CD4-positive, alpha-beta T cell treated with Interleukin-15 for 1 hour (primary cell): ENCODE measurements at regions not wholly inside any gene's neighbourhood (a gene's known extent, or its start where the extent isn't known, plus 50 kb on each side); places are given as distances from the start of the nearest gene placed in this dataset.

Experiments used
- DNase-seq: peaks from one replicate; pipeline ENCODE4 v3.0.0-alpha.2; 2020

GRCh38 chr22:47396105-47396504 lies 633.7 kb downstream of the TBC1D22A start:
- no peak for DNase-seq

DNA sequence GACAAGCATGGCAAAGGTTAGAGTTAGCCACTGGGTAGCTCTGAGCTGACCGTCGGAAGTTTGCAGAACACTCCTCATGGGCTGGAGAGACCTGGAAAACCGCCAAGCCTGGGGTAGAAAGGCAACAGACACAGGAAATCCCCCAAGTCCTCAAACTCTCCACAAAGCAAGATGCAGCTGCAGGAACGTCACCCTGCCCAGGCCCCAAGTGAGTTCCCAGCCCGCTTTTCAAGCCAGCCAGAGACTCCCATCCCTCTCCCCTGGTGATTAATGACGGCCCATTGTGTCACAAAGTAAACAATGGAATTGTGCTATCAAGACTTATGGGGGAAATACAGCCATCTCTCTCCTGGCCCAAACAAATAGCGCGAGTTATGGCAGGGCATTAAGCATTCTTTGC lies 633.0 kb downstream of the TBC1D22A start:
- DNase-seq: no peak

GRCh38 chr22:47394504-47395440 lies 632.3 kb downstream of the TBC1D22A start:
- no peak for DNase-seq

DNA sequence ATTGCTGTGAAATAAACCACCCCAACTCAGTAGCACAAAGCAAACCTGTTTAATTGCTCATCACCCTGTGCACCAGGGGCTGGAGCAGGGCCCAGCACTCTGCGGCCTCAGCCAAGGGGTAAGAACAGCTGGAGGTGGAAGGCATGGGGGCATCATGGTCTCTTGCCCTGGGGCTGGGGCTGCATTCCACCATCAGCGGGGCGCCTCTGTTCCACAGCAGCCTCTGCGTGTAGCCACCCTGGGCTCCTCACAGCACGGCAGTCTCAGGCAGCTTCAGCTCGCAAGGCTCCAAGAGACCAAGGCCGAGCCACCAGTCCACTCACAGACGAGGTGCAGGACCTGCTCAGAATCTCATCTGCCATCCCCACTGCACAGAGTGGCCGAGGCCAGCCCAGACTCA lies 630.7 kb downstream of the TBC1D22A start:
- DNase-seq: no peak

DNA sequence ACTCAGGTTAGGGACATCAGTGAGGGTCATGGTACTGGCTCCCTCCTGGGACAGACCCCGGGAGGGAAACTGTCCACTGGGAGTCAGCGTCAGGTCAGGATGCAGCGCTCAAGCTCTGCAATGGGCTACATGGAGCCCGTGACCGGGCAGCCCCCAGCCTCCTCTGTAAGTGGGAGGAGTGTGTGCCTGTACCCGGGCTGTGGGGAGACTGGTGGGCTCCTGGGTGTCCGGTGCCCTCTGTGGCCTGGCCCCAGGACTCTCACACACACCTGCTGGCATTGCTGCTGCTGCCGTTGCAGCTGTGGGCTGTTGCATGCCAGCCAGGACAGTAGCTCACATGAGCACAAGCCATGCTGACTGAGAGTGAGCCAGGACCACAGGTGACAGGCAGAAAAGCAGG lies 630.3 kb downstream of the TBC1D22A start:
- DNase-seq: peak; percentile 15

- peak; percentile 10 for DNase-seq
These were observed 629.6 kb downstream of the TBC1D22A start for GRCh38 chr22:47392054-47392347.

- DNase-seq: no peak
These were observed 629.0 kb downstream of the TBC1D22A start for GRCh38 chr22:47391169-47392053.

- DNase-seq: peak; percentile 10
These were observed 627.8 kb downstream of the TBC1D22A start for GRCh38 chr22:47390026-47390970.

DNA sequence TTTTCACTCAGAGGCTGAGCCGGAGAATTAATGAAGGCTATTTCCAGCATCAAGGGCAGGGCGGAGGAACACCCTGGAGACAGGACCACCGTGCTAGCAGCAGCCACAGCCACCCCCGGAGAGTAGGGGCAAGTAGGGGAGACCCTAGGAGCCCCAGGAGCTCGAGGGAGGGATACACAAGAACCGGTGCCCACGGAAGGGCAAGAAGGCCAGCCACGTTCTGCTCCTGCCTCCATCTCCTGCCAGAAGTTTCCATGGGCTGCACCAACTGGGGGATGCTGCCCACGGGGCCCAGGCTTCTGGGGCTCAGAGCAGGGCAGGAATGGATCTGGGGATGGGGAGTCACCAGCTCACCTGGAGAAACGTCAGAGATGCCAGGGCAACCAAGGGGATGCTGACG lies 626.8 kb downstream of the TBC1D22A start:
- peak; percentile 5 for DNase-seq

DNA sequence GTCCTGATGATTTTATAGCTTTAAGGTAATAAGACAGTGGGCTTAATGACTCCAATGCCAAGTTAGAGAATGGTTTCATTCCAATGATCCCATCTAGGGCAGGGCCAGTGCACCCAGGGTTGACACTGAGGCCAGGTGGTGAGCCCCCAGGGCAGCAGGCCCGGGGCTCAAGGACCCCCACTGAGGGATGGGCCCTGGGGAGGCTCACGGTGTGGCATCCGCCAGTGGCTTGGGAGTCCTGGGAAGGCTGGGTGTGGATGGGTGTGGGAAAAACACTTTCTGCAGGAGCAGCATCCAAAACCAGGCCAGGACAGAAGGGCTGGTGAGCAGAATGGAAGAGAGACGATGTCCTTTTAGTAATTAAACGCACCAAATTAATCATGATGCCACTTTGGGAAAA lies 626.3 kb downstream of the TBC1D22A start:
- peak; percentile 12 for DNase-seq

GRCh38 chr22:47388331-47388730 lies 625.9 kb downstream of the TBC1D22A start:
- DNase-seq: no peak

DNA sequence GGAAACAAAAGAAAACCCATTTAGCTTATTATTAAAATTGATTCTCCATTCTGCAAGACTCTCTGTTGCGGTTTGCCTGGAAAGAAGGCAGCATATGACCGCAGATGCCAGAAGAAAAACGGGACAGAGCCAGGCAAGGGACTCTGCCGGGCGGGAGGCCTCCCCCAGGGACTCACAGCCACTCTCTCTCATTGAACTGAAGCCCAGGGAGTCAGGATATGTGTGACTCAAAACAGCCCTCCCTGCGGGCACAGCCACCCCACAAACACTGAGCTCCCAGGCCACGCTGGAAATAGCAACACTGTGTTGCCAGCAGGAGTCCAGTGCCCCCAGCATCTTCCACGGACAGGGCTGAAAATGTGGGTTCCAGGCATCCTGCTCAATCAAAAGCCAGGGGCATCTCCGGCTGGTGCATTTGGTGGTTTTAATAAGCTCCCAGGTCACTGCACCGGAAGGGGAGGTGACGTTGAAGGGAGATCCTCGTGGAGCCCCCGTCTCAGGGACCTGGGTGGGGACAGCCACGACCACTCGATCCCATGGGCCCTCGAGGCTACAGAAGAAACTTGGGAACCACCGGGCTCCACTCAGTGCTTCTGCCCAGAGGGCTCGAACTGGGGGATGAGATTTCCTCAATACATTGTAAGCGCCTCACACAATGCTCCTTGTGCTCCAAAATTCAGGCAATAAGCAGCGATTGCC lies 624.5 kb downstream of the TBC1D22A start:
- DNase-seq: no peak

DNA sequence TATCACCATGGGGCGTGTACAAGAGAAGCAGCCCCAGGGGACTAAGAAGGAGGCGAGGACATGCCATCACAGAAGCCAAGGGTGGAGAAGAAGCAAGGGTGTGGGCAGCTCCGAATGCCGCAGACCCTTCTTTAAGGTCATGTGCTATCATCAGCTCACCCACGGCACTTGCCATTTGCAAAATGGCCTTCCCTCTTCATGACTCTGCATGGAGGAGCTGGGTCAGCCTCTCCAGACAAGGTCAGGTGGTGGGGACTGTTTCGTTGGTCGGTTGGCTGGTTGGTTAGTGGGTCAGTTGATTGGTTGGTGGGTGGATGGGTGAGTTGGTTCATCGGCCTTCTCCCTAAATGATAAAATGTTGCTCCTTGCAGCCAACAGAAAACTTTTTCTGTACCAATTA lies 622.5 kb downstream of the TBC1D22A start:
- DNase-seq: no peak

GRCh38 chr22:47382164-47382890 lies 619.9 kb downstream of the TBC1D22A start:
- DNase-seq: no peak

GRCh38 chr22:47381240-47381639 lies 618.8 kb downstream of the TBC1D22A start:
- DNase-seq: no peak

DNA sequence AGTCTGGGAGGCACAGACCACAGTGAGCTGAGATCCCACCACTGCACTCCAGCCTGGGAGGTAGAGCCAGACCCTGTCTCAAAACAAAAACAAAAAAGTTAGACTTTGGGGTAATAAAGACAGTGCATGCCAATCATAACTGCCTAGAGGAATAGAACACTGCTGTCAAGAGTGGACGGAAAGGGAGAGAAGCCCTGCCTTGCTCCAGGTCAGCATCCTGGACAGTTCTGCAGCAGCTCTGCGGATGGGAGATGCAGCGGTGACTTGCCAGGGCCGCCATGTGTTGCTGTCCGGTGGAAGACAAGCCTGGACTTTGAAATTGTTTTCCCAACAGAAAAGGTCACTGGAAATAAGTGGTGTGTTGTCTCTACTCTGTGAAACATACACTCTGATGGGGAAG lies 618.2 kb downstream of the TBC1D22A start:
- no peak for DNase-seq

- DNase-seq: no peak
These were observed 616.6 kb downstream of the TBC1D22A start for GRCh38 chr22:47379037-47379436.

- DNase-seq: no peak
These were observed 615.6 kb downstream of the TBC1D22A start for GRCh38 chr22:47377926-47378560.

GRCh38 chr22:47376901-47377505 lies 614.6 kb downstream of the TBC1D22A start:
- DNase-seq: no peak

DNA sequence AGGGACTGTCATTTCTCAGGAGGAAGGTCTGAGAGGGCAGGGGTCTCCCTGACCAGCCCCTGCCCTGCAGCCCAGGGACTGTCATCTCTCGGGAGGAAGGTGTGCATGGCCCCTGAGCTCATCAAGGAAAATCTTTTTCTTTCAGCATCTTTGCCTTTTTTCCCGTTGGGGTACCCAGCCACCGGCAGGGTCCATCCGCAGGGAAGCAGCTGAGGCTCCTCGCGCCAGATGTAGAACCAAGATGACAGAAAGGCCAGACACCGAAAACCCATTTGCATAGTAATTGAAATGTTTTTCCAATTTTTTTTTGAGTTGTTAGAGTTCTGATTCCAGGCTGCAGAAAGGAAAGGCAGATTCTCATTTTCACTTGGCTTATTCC lies 613.9 kb downstream of the TBC1D22A start:
- DNase-seq: no peak
